CD4-positive, alpha-beta memory T cell (primary cell): ENCODE measurements at regions not wholly inside any gene's neighbourhood (a gene's known extent, or its start where the extent isn't known, plus 50 kb on each side); places are given as distances from the start of the nearest gene placed in this dataset.
A peak's percentile ranks its signal among the peaks of the same experiment; 100 is the strongest.

Source experiments
- CTCF ChIA-PET: fragments of 350-600 bp; sonication (Branson Sonifier 250); formaldehyde crosslinking; loops from one replicate; lab custom pipeline; 2021; ENCODE audit warnings: inconsistent platforms; ENCODE audit not compliant: partially characterized antibody; lab: Charles Lee
- POLR2A ChIA-PET: fragments of 350-600 bp; sonication (Branson Sonifier 250); formaldehyde crosslinking; loops from one replicate; lab custom pipeline; 2021; ENCODE audit not compliant: partially characterized antibody; lab: Charles Lee
- DNase-seq, 5 donors: peaks; one replicate each; pipeline versions ENCODE4 v3.0.0 to v3.0.0-alpha.2; 2020 to 2022; ENCODE audit warnings: mixed read lengths in 1 of 5
- H3K27ac ChIP-seq: one replicate; pipeline ENCODE4 v1.7.0; 2013; ENCODE audit warnings: low read depth, low read length
- H3K27me3 ChIP-seq: 2 replicates; pipeline ENCODE4 v1.7.0; 2013; ENCODE audit warnings: mild to moderate bottlenecking, low read length, moderate library complexity; ENCODE audit not compliant: insufficient read depth
- H3K36me3 ChIP-seq: 2 replicates; pipeline ENCODE4 v1.7.0; 2013; ENCODE audit warnings: mild to moderate bottlenecking, low read length, moderate library complexity; ENCODE audit not compliant: insufficient read depth
- H3K4me1 ChIP-seq: 2 replicates; pipeline ENCODE4 v1.7.0; 2013; ENCODE audit warnings: mild to moderate bottlenecking, low read length, moderate library complexity; ENCODE audit not compliant: insufficient read depth
- H3K4me3 ChIP-seq, 2 donors: one replicate each; pipeline ENCODE4 v1.7.0; 2013; ENCODE audit warnings: low read length in 2 of 2, mild to moderate bottlenecking in 1 of 2
- H3K9me3 ChIP-seq, 2 donors: one replicate each; pipeline ENCODE4 v1.7.0; 2013; ENCODE audit warnings: low read length in 2 of 2, control low read depth in 1 of 2; ENCODE audit not compliant: control insufficient read depth in 1 of 2
- H3K27ac Mint-ChIP-seq, 7 donors: one replicate each; pipeline ENCODE4 v1.8.0; 2020 to 2021; ENCODE audit warnings: mixed read lengths in 7 of 7, mild to moderate bottlenecking in 6 of 7, inconsistent platforms in 3 of 7, moderate library complexity in 3 of 7
- H3K27me3 Mint-ChIP-seq, 2 donors: one replicate each; pipeline ENCODE4 v1.8.0; 2020 to 2021; ENCODE audit warnings: mixed read lengths in 2 of 2
- H3K36me3 Mint-ChIP-seq, 2 donors: one replicate each; pipeline ENCODE4 v1.8.0; 2020 to 2021; ENCODE audit warnings: mixed read lengths in 2 of 2, inconsistent platforms in 1 of 2, mild to moderate bottlenecking in 1 of 2
- H3K4me1 Mint-ChIP-seq, 4 donors: one replicate each; pipeline ENCODE4 v1.8.0; 2020 to 2021; ENCODE audit warnings: mixed read lengths in 4 of 4, mild to moderate bottlenecking in 1 of 4
- H3K4me3 Mint-ChIP-seq, 8 donors: one replicate each; pipeline ENCODE4 v1.8.0; 2020 to 2021; ENCODE audit warnings: mixed read lengths in 8 of 8, mild to moderate bottlenecking in 7 of 8, moderate library complexity in 6 of 8, inconsistent platforms in 3 of 8
- H3K9me3 Mint-ChIP-seq, 8 donors: one replicate each; pipeline ENCODE4 v1.8.0; 2020 to 2021; ENCODE audit warnings: mixed read lengths in 8 of 8, mild to moderate bottlenecking in 5 of 8, inconsistent platforms in 3 of 8, moderate library complexity in 1 of 8
- intact Hi-C: fragments of 100-400 bp; cut with micrococcal nuclease; formaldehyde crosslinking; loops from one replicate; pipeline ENCODE4 v1.15.1; 2023

GRCh38 chr15:69583626-69584025 lies 131.0 kb downstream of the RPLP1 start:
- no peak for DNase-seq
- H3K9me3 Mint-ChIP-seq: no peaks in the 10 kb centered on the region
- no peak overlapping the region for H3K4me3 Mint-ChIP-seq
- H3K27ac Mint-ChIP-seq: peak overlapping the region in 2 of 7 donors; percentile 48 to 60
- H3K36me3 Mint-ChIP-seq: no peaks in the 10 kb centered on the region
- Histone ChIP-seq H3K4me3 (no peak overlapping the region), H3K4me1 (no peaks in the 10 kb centered on the region), H3K27ac (no peak overlapping the region), H3K9me3 (no peaks in the 10 kb centered on the region), H3K36me3 (no peaks in the 10 kb centered on the region), H3K27me3 (no peaks in the 10 kb centered on the region)
- intact Hi-C loops: no loop called here
- ChIA-PET POLR2A (no interaction called here), CTCF (interaction anchor here (2.3 kb wide), 1 partner anchor 883 kb away, joined by 5 read pairs; no protein-coding TSS in a partner anchor)
- no peaks in the 10 kb centered on the region for H3K27me3 Mint-ChIP-seq
- peaks cover 0 to 5% (median 2%) of the 10 kb centered on the region in 4 donors for H3K4me1 Mint-ChIP-seq

GRCh38 chr15:69585937-69586336 lies 133.3 kb downstream of the RPLP1 start:
- Histone ChIP-seq H3K27me3 (no peaks in the 10 kb centered on the region), H3K4me1 (no peaks in the 10 kb centered on the region), H3K36me3 (no peaks in the 10 kb centered on the region), H3K9me3 (no peaks in the 10 kb centered on the region), H3K4me3 (no peak overlapping the region), H3K27ac (no peak overlapping the region)
- ChIA-PET POLR2A (no interaction called here), CTCF (interaction anchor here (0.6 to 0.9 kb wide), 3 partner anchors 9 to 949 kb away, joined by 3 to 4 read pairs (median 3); no protein-coding TSS in a partner anchor)
- Mint-ChIP-seq H3K4me1 (peaks cover 0 to 3% (median 1%) of the 10 kb centered on the region in 4 donors), H3K36me3 (no peaks in the 10 kb centered on the region), H3K4me3 (no peak overlapping the region), H3K27ac (peak overlapping the region in 1 of 7 donors; percentile 59), H3K27me3 (no peaks in the 10 kb centered on the region), H3K9me3 (no peaks in the 10 kb centered on the region)
- DNase-seq: no peak
- intact Hi-C loops: no loop called here

- no peaks in the 10 kb centered on the region for H3K27me3 ChIP-seq
- no peaks in the 10 kb centered on the region for H3K4me1 ChIP-seq
- Mint-ChIP-seq H3K27me3 (no peaks in the 10 kb centered on the region), H3K27ac (no peak overlapping the region), H3K4me3 (no peak overlapping the region), H3K4me1 (peaks cover 0 to 3% (median 1%) of the 10 kb centered on the region in 4 donors), H3K36me3 (no peaks in the 10 kb centered on the region), H3K9me3 (no peaks in the 10 kb centered on the region)
- H3K36me3 ChIP-seq: no peaks in the 10 kb centered on the region
- ChIA-PET CTCF (no interaction called here), POLR2A (no interaction called here)
- no peak for DNase-seq
- intact Hi-C loops: no loop called here
- no peaks in the 10 kb centered on the region for H3K9me3 ChIP-seq
- no peak overlapping the region for H3K27ac ChIP-seq
- H3K4me3 ChIP-seq: no peak overlapping the region
Observed at GRCh38 chr15:69586721-69587120, 134.1 kb downstream of the RPLP1 start.

DNA sequence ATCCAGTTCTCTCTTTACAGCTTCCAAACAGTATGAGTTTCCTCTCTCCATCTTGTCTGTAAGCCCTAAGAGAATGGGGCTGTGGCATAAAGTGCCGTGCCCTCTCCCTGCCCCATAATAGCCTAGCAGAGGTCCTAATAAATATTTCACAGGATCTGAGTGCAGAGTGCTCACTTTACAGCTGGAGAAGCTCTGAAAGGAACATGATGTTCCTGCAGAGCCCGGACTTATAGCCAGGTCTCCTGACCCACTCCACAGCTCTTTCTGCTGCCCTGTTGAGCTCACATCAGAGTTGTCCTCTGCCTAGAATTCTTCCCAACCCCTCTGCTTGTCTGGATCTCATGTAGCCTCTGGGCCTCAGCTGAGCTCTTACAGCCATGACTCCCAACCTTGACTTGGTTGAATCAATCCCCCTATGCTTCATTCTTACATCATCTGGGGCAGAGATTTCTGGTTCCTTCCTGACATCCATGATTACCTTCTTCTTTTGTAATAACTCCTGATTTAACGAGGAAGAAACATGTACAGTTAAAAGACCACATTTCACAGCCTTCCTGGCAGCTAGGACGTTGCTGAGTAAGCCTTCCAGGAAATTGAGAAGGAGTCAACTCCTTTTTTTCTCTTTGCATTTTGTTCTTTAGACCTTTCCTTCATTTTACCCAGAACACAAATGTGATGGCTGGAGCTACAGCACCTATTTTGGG lies 135.3 kb downstream of the RPLP1 start:
- Histone ChIP-seq H3K36me3 (no peaks in the 10 kb centered on the region), H3K27me3 (no peaks in the 10 kb centered on the region), H3K4me1 (no peaks in the 10 kb centered on the region), H3K4me3 (no peak overlapping the region), H3K9me3 (no peaks in the 10 kb centered on the region), H3K27ac (no peak overlapping the region)
- Mint-ChIP-seq H3K4me3 (no peak overlapping the region), H3K36me3 (no peaks in the 10 kb centered on the region), H3K27ac (no peak overlapping the region), H3K9me3 (no peaks in the 10 kb centered on the region), H3K27me3 (peaks cover 0 to under 1% of the 10 kb centered on the region in 2 donors), H3K4me1 (peaks cover 0 to 3% (median 1%) of the 10 kb centered on the region in 4 donors)
- intact Hi-C loops: no loop called here
- ChIA-PET CTCF (no interaction called here), POLR2A (no interaction called here)
- DNase-seq: no peak

- Histone ChIP-seq H3K27ac (no peak overlapping the region), H3K27me3 (no peaks in the 10 kb centered on the region), H3K4me1 (no peaks in the 10 kb centered on the region), H3K4me3 (no peak overlapping the region), H3K36me3 (no peaks in the 10 kb centered on the region), H3K9me3 (no peaks in the 10 kb centered on the region)
- no peak overlapping the region for H3K4me3 Mint-ChIP-seq
- ChIA-PET CTCF (interaction anchor here (1.2 to 1.5 kb wide), 2 partner anchors 14 to 40 kb away, joined by 3 to 4 read pairs; no protein-coding TSS in a partner anchor), POLR2A (no interaction called here)
- intact Hi-C loops: no loop called here
- no peak for DNase-seq
- H3K36me3 Mint-ChIP-seq: no peaks in the 10 kb centered on the region
- no peaks in the 10 kb centered on the region for H3K9me3 Mint-ChIP-seq
- H3K27me3 Mint-ChIP-seq: peaks cover 0 to 1% of the 10 kb centered on the region in 2 donors
- peaks cover 0 to 6% (median under 1%) of the 10 kb centered on the region in 4 donors for H3K4me1 Mint-ChIP-seq
- no peak overlapping the region for H3K27ac Mint-ChIP-seq
Observed at GRCh38 chr15:69590201-69590710, 137.6 kb downstream of the RPLP1 start.

DNA sequence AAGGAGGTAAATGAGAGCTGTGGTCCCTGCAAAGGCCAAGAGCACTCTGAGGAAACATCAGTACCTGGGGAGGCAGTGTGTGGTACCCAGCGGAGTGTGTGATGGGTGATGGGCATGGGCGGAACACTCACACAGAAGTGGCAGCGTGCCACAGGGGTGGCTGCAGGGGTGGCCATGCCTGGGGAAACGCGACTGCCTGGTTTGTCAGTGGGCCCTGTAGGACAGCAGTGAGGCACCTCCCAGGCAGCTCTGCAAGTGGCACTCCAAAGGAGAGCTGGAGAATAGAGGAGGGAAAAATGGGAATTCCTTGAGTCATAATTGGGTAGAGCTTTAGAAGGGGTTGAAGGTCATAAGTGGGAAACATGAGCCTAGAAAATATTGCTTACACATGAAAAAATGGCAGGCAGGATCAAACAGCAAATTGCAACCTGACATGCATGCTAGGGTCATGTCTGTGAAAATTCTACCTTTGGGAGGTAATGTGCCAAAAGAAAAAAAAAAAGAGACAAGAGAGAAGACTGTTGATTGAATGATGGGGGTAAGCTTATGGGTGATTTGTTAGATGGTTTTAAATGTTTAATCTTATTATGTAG lies 138.4 kb downstream of the RPLP1 start:
- no peak for DNase-seq

GRCh38 chr15:69591905-69592508 lies 139.4 kb downstream of the RPLP1 start:
- CTCF ChIA-PET: interaction anchor here (0.6 to 1.1 kb wide), 4 partner anchors 15 to 923 kb away, joined by 3 to 4 read pairs (median 3); no protein-coding TSS in a partner anchor
- H3K4me3 Mint-ChIP-seq: no peak overlapping the region

More for the DNA sequence above, 138.4 kb downstream of the RPLP1 start:
- peaks cover 0 to 3% of the 10 kb centered on the region in 2 donors for H3K27me3 Mint-ChIP-seq
- CTCF ChIA-PET: interaction anchor here (1.1 kb wide), 1 partner anchor 14 kb away, joined by 4 read pairs; no protein-coding TSS in a partner anchor
- Histone ChIP-seq H3K4me1 (no peaks in the 10 kb centered on the region), H3K9me3 (no peaks in the 10 kb centered on the region), H3K27ac (no peak overlapping the region), H3K27me3 (no peaks in the 10 kb centered on the region), H3K36me3 (no peaks in the 10 kb centered on the region), H3K4me3 (no peak overlapping the region)
- H3K27ac Mint-ChIP-seq: no peak overlapping the region
- intact Hi-C loops: no loop called here
- POLR2A ChIA-PET: no interaction called here
- H3K9me3 Mint-ChIP-seq: no peaks in the 10 kb centered on the region
- H3K4me3 Mint-ChIP-seq: no peak overlapping the region
- H3K36me3 Mint-ChIP-seq: no peaks in the 10 kb centered on the region
- peaks cover 0 to 6% (median under 1%) of the 10 kb centered on the region in 4 donors for H3K4me1 Mint-ChIP-seq

More at GRCh38 chr15:69591905-69592508, 139.4 kb downstream of the RPLP1 start:
- Histone ChIP-seq H3K27me3 (no peaks in the 10 kb centered on the region), H3K36me3 (no peaks in the 10 kb centered on the region), H3K9me3 (no peaks in the 10 kb centered on the region), H3K4me1 (no peaks in the 10 kb centered on the region), H3K4me3 (no peak overlapping the region), H3K27ac (no peak overlapping the region)
- intact Hi-C loops: no loop called here
- POLR2A ChIA-PET: no interaction called here
- H3K27ac Mint-ChIP-seq: no peak overlapping the region
- peaks cover 0 to 6% (median under 1%) of the 10 kb centered on the region in 4 donors for H3K4me1 Mint-ChIP-seq
- no peaks in the 10 kb centered on the region for H3K9me3 Mint-ChIP-seq
- no peak for DNase-seq
- peaks cover 2 to 4% of the 10 kb centered on the region in 2 donors for H3K27me3 Mint-ChIP-seq
- no peaks in the 10 kb centered on the region for H3K36me3 Mint-ChIP-seq
